ENCODE measurements at regions not wholly inside any gene's neighbourhood (a gene's known extent, or its start where the extent isn't known, plus 50 kb on each side); places are given as distances from the start of the nearest gene placed in this dataset.

- no peak for TF ChIP-seq U2AF2 (IDR thresholded peaks at IDR 0.05; ENCODE audit: low read depth, low read length)
- no peak for TF ChIP-seq ZNF800 (CRISPR knock-in tag; IDR thresholded peaks at IDR 0.05)
- TF ChIP-seq ARNT (IDR thresholded peaks at IDR 0.05) = no peak
- TF ChIP-seq HDAC6 (IDR thresholded peaks at IDR 0.05; ENCODE audit: low read depth, low read length) = no peak
- TF ChIP-seq ZNF44 (CRISPR knock-in tag; IDR thresholded peaks at IDR 0.05) = no peak
- TF ChIP-seq SALL2 (CRISPR knock-in tag; IDR thresholded peaks at IDR 0.05) = no peak
- no peak for TF ChIP-seq TBL1XR1 (IDR thresholded peaks at IDR 0.05; ENCODE audit: borderline replicate concordance, low read length, partially characterized antibody)
- no peak for TF ChIP-seq ZFX (CRISPR knock-in tag; IDR thresholded peaks at IDR 0.05; ENCODE audit: low read depth)
- no peak for TF ChIP-seq ZNF691 (CRISPR knock-in tag; IDR thresholded peaks at IDR 0.05; ENCODE audit: borderline replicate concordance, low read depth)
These were observed 256.4 kb downstream of the TFCP2L1 start for GRCh38 chr2:121028577-121028976.

Data from HepG2 (cell line).